HG02970 (cell line): ENCODE measurements at regions not wholly inside any gene's neighbourhood (a gene's known extent, or its start where the extent isn't known, plus 50 kb on each side); places are given as distances from the start of the nearest gene placed in this dataset.
"Not testable (repeated sequence)": the region's sequence is repeated elsewhere in the genome, so short reads cannot be mapped to it uniquely, and the experiment has no call there.

ENCODE experiments used
- ATAC-seq: cut with Tn5 transposase; IDR thresholded peaks from one replicate; pipeline ENCODE4 v1.9.1; 2021; ENCODE audit warnings: mild to moderate bottlenecking, moderate library complexity, moderate number of reproducible peaks; ENCODE audit not compliant: unreplicated experiment, low FRiP score

DNA sequence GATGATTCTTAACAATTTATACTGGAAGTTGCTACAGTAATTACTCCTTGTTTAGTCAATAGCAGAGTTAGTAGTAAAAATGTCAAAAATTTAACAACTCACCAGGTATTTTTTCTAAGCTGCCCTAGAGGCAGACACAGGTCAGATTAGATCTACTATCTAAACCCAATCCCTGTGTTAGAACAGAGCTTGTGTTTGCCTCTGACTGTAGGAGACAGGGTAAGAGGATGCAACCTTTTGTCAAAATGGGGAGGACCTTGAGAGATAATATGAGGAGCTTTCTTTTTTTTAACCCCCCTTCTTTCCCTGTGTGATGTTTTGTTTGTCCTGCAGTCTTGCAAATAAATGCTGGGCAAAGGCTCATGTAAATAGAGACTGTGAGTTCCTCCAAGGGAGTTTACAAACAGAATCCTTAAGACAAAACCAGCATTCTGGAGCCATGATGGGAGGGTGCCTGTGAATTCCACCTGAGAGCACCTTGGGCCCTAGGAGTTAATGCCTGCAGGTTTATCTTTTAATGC lies 353.1 kb downstream of the GATA3 start:
- ATAC-seq, result no peak

DNA sequence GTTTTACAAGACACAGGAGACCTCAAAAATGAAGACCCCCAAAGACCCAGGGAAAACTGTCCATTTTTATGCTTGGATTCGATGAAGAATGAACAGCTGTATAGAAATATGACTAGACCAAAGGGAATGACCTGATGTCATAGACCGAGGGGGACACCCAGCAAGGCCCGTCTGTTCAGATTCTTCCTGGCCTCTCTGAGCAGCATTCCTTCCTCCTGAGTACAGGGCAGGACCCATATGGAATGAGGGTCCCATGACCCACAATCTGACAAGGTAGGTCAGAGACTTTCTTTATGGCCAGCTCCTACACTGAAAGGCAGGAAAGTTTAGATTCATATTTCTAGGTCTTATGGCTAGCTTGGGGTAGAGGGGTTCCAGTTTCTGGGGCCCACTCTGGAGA lies 356.0 kb downstream of the GATA3 start:
- no peak for ATAC-seq

DNA sequence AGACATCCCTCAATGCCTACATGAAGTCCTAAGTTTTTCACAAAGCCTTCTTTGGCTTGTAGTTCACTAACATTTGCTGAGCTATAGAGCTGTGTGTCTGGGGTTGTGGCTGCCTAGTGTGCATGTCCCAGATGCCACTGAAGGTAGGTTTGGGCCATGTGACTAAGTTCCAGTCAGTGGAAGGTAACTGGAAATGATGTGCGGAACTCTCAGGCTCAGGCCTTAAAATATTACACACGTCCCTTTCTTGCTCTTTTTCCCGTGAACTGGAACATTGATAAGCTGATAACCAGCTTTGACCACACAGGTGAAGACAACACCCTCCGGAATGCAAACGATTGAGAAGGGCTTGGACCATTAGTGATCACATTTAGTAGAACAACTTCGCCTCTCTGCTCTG lies 358.1 kb downstream of the GATA3 start:
- no peak for ATAC-seq

DNA sequence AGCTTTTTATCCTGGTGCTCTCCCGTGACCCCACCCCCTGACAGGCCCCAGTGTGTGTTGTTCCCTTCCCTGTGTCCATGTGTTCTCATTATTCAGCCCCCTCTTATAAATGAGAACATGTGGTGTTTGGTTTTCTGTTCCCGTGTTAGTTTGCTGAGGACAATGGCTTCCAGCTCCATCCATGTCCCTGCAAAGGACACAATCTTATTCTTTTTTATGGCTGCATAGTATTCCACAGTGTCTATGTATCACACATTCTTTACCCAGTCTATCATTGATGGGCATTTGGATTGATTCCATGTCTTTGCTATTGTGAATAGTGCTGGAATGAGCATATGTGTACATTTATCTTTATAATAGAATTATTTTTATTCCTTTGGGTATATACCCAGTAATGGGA lies 360.5 kb downstream of the GATA3 start:
- ATAC-seq, result not testable (repeated sequence)

DNA sequence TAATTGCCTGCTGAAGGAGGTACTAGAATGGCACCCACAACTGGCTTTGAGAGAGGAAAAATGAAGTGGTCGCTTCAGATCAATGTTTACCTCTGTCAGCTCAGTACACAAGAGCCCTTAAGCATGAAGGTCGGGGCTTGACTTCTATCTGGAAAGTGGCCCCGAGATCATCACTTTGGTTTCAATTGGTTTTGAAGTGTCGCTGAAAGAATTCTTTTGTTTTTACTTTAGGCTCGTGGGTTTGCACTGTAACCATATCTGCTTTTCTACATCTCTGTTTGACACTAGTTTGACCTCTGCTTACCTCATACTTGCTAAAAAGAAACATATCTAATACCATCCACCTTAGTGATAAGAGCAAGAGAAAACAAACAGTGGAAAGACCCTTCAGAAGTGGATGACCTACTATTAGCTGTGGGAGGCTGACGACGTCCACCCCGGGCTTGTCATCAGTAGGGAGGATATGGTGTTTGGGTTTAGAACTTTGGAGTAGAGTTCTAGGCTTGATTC lies 361.8 kb downstream of the GATA3 start:
- peak; percentile 56 for ATAC-seq

DNA sequence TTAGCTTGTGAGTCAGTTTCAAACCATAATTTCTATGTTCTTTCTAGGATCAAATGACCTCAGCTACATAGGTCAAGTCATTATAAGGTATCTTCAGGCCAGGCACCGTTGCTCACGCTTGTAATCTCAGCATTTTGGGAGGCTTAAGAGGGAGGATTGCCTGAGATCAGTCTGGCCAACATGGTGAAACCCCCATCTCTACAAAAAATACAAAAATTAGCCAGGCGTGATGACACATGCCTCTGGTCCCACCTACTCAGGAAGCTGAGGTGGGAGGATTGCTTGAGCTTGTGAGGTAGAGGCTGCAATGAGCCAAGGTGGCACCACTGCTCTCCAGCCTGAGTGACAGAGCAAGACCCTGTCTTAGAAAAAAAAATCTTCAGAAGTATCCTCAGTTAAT lies 362.3 kb downstream of the GATA3 start:
- ATAC-seq, result peak; percentile 3

DNA sequence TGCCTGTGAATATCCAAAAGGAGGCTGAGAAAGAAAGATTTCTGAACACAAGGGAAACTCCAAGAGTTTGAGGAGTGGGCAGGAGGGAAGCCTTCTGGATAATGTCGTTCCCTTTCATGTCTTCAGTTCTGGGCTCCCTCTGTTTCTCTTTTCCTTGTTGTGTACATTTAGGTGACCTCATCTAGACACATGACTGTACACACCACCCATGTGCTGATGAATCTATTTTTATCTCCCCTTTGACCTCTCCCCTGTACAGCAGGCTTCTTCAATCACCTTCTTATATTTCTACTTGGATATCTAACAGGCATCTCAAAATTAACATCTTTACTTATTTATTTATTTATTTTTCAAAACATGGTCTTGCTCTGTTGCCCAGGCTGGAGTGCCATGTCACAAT lies 363.1 kb downstream of the GATA3 start:
- ATAC-seq, result no peak

DNA sequence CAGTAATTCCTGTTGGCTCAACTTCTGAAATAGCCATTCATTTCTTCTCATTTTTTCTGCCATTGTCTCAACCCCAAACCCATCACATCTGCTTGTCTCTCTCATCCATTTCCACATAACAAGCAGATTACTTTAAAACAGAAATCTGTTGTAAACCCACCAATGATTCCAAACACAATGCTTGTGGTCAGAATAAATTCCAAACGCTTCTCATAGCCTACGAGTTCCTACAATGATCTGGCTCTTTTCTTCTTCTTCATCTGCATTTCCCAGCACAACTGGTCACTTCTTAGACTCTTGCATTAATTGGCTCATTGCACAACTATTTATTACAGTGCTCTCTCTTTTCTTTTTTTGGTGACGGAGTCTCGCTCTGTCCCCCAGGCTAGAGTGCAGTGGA lies 364.1 kb downstream of the GATA3 start:
- no peak for ATAC-seq

DNA sequence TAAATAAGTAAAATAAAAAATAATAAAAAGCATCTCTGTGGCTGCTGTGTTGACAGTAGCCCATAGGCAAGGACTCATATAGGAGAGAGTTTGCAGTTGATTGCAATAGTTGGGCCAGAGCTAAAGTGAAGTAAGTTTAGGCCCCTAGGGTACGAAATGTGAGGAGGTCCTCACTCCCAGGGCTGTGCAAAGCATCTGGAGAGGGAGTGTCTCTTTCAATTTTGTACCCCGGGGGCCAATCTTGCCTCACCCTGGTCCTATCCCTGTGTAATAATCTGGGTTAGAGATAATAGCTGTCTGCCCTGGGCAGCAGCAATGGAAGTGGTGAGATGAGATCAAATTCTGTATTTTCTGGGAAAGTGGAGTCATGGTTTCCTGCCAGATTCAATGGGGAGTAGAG lies 365.7 kb downstream of the GATA3 start:
- ATAC-seq, result no peak

DNA sequence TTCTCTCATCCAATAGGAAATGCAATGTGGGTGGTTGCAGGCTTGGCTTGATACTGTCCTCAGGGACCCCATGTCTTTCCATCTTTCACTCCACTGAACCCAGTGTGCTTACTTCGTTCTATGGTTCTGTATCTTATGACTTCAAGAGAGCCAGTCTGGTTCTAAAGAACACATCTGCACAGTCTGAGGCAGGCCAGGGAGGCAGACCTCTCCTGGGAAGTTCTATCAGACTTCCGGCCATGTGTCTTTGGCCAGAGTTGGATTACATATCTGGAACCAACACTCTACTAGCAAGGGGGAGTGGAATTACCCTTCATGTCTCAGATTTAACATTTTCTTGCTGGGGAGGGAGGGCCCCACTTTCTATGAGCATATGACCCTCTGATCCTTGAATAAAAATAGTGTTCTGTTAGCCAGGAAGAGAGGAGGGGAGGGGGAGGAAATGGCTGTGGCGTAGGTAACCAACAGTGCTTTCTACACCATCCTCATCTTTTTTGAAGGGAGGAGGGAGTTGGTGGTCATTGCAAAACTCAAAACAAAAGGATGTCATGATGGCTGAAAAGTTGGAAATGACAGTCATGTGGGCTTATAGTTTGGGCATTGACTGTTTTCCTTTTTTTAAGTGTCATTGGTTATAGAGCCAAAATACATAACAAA lies 370.2 kb downstream of the GATA3 start:
- no peak for ATAC-seq

DNA sequence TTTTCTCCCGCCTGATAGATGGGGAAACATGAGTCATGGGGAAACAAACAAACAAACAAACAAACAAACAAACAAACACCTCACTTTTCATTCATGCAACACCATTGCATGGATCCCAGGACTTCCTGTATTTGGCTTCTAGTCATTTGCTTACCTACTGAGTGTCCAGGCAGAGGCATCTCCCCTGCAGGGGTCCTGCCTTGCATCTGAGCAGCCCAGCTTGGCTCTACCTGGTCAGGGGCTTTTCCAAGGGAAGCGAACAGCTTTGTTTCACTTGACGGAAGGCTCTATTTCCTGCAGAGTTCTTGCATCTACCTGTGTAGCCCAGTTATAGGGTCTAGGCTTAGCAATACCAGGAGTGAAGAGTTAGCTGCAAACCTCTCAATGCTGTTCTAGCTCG lies 374.2 kb downstream of the GATA3 start:
- no peak for ATAC-seq

DNA sequence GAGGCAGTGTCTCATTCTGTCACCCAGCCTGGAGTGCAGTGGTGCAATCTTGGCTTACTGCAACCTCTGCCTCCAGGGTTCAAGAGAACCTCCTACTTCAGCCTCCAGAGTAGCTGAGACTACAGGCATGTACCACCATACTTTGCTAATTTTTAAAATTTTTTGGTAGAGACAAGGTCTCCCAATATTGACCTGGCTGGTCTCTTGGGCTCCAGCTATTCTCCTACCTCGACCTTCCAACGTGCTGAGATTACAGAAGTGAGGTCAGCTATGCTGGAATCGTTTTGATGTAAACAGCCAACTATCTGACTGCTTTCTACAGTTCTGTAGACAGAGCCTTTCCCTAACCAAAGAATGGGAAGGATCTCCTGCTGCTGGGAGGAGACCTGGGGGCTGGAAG lies 375.8 kb downstream of the GATA3 start:
- no peak for ATAC-seq

DNA sequence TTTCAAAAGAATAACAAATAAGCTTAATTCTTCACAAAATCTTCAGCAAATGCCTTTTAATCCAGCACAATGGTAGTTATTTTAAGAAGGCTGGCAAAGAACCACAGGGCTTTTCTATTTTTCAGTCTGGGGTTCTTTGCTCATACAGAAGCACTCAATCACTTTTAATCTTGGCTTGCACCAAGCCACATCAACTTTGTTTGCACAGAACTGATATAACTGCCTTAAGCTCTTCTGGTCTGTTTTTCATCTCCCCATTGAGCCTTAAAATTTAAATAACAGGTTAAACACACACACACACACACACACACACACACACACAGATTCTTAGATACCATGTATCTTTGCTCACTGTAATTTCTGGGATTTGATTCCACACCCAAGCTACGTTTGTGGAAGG lies 377.0 kb downstream of the GATA3 start:
- ATAC-seq, result no peak

DNA sequence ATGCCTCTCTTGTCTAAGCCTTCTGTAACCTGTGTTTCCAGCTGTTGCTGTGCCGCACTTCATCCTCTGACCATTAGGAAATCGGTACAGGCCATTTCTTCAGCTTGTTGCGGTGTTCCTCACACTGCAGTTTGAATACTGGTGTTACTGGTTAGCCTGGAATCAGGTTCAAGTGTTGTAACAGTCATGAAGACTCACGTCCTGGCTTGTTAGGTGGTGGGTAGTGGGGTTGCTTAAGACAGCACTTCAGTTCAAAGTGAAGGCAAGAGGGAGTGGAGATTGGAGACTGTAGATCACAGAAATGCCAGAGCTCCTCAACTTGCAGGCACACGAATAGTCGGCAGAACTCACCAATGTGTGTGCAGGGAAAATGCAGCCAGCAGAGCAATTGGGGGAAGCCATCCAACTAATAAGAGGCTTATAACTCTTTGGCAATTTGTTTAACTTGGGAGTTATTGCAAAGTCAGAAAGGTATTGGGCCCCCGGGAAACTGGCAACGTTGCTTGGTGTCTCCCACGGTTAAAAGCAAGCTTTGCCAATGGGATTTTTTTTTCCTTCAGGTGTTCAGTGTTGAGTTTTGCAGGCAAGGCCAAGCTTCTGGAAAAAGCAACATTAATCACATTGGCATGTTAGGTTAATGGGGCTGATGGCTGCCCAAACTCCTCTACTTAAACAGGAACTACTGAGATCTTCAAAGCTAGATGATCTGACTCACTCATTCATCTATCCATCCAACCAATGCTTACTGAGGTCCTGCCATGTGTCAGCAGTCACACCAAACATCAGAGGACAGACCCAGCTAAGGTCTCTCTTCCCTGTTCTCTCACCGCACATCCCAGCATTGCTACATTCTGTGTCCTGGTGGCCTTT lies 380.9 kb downstream of the GATA3 start:
- no peak for ATAC-seq

DNA sequence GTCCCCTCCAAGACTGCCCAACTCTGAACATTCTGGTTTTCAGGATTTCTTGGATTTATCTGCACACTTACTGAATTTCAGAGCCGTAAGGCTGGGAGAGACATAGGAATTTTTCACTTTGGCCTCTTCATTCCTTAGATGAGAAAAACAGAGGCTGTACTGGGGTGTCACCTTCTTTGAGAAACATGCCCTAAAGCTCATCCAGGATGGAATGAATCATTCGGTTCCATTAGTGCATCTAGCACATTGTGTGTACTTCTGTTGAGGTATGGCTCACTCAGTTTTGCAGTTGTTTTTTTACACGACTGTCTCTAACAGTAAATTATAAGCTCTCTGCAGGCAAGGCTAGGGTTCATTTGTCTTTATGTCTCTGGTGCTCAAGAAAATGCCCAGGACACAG lies 383.4 kb downstream of the GATA3 start:
- no peak for ATAC-seq

DNA sequence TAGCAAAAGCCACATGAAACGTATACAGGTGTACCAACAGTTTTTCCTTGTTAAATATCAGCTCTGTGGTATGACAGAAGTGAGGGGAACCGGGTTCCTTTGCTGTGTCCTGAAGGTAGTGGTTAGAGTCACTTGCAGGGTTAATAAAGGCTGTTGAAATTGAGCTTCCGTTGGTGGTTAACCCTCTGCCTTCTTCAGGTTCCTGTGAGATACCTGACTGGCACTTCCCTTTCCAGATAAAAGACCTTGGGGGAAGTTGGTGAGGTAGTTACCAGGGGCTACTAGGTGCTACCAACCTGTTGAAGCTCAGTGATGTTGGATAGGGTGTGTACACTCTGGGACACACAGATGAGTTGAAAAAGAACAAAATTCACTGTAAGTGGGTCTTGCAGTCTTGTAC lies 384.1 kb downstream of the GATA3 start:
- no peak for ATAC-seq

DNA sequence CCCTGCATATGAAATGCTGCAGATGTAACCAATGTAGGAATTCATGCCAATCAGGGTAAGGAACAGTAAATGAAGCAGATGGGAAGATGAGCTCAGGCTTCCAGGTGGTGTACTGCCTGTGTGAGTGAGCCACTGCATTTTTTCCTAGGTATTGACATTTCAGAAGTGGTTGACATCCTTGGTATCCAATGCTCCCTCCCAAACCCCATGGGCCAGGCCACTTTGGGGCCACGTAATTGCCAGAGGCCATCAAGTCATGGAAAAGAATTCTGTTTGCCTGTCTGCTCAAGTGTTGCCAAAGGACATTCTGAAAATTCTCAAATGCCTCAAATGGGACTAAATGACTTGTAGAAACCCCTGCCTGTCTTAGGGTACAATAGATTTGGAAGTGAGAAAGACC lies 384.6 kb downstream of the GATA3 start:
- no peak for ATAC-seq

DNA sequence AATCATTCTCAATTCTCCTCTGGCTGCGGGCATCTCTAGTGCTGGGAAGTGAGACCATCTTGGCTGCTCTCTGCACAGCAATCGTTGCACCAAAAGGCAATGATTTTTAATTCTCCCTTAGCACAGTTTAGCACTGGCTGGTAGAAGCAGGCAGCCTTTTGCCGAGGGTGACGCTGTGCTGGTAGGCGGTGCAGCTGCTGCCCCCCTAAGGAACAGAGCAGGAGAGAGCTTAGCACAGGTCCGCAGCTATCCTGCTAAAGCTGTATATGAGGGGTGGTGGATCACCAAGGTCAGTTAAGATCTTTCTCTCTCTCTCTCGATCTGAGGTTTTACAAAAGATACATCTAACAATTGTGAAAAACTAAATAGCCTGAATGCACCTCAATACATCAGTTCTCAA lies 390.1 kb downstream of the GATA3 start:
- ATAC-seq, result no peak

DNA sequence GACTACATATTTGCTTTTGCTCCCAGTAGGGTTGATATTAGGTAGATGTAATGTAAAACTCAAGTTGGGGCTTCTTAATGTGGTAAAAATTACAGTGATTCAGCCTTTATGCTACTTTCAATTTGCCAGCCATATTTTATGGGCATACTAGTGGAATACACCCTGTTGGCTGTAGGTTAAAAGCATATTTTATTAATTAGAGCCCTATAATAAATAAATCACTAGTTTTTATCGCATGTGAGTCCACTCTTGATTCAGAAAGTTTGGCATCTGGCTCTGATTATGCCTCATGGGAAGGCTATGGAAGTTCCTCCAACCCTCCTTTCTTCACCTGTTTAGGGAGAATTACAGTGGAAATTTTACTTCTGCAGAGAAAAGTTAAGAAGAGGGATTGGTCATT lies 390.9 kb downstream of the GATA3 start:
- no peak for ATAC-seq

DNA sequence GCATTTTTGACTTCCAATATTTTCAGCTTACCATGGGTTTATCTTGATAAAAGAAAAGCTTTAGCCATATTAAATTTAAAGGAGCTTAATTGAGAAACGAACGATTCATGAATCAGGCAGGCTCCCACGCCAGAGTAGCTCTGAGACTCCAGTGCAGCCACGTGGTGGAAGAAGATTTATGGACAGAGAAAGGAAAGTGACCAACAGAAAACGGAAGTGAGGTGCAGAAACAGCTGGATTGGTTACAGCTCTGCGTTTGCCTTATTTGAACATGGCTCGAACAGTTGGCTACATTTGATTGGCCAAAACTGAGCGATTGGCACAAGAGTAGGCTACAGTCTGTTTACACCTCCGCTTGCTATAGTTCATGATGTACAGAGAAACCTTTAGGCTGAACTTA lies 395.4 kb downstream of the GATA3 start:
- no peak for ATAC-seq

DNA sequence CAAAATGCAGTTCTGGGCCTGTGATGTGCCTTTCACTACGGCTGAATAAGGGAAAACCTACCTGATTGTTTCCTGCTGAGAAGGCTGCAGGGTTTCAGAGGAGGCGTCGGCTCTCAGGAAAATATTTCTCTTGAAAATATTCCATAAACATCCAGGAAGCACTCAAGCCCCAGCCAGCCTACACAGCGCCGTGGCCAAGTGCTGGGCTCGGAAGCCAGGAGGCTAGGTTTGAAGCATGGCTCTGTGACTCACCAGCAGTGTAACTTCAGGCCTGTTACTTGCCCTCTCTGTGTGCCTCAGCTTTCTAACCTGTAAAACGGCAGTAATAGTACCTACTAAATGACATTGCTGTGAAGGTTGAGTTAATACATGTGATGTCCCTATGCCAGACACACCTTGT lies 399.1 kb downstream of the GATA3 start:
- ATAC-seq, result no peak

DNA sequence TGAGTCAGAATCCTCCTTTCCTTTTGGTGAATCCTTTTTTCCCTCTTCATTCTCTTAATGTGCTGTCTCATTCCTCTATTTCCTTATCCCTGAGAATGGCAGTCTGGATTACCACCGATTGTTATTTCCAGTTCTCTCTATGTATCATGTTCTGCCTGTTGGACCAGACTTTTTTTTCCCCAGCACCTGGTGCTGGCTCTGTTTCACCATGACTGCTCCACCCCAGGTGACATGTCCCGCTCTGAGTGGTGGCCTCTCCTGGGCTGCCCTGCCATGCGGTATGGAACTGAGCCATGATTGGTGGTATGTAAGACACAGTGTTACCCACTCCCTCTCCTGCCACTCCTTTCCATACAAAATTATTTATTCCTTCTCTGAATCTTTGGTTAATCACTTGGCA lies 399.9 kb downstream of the GATA3 start:
- ATAC-seq, result no peak
